ENCODE measurements at regions not wholly inside any gene's neighbourhood (a gene's known extent, or its start where the extent isn't known, plus 50 kb on each side); places are given as distances from the start of the nearest gene placed in this dataset.

DNA sequence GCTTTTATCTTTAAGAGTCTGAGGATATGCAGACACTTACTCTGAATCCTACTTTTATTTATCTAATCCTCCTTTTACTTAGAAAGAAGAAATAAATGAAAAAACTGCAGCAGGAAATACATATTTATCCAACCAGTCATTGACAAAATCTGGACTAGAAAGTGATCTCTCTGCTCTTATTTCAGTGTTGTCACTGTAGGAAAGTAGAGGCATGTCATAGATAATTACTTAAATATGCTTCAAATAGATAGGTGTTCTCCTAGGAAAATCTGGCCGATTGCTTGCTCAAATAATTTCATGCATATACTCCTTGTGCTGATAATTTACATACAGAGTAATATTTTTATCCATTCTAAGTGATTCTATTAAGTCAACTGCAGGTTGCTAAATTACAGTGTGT is 2001.9 kb upstream of the C9orf72 start:
- no peaks in the 10 kb centered on the region for H3K36me3 ChIP-seq (ENCODE audit: control insufficient read depth, insufficient read depth, low read length)
- intact Hi-C loops (cut with micrococcal nuclease): no loop called here
- H3K4me1 ChIP-seq (replicated peaks in 1 of 2; ENCODE audit: control insufficient read depth in 2 of 2, insufficient read depth in 2 of 2, low read length in 2 of 2): no peaks in the 10 kb centered on the region
- H3K27me3 ChIP-seq (ENCODE audit: control insufficient read depth in 2 of 2, insufficient read depth in 2 of 2, low read length in 2 of 2): no peaks in the 10 kb centered on the region
- ATAC-seq (no peak), FAIRE-seq (no peak), DNase-seq (ENCODE audit: extremely low read depth in 1 of 4, low spot score in 3 of 4) (no peak)
- no TSS peak for BruUV-seq (replicated peaks)
- no CpG with 5 or more reads among the region's 1 CpG for WGBS (ENCODE audit: insufficient coverage, low coverage, missing lambda C conversion rate)
- no peak overlapping the region for H3K9ac ChIP-seq (ENCODE audit: insufficient read depth in 1 of 2, low read depth in 2 of 2, low read length in 2 of 2)
- no peak overlapping the region for H2AFZ ChIP-seq (ENCODE audit: low read depth, low read length)
- no peaks in the 10 kb centered on the region for H4K20me1 ChIP-seq (replicated peaks; ENCODE audit: control insufficient read depth, insufficient read depth, low read length)
- POLR2A ChIA-PET: no interaction called here
- no peak overlapping the region for H3K4me3 ChIP-seq
- H3K79me2 ChIP-seq (ENCODE audit: control insufficient read depth, insufficient read depth, low read length): no peaks in the 10 kb centered on the region
- H3K9me1 ChIP-seq (ENCODE audit: control insufficient read depth, insufficient read depth, low read length): no peaks in the 10 kb centered on the region
- CTCF ChIA-PET (ENCODE audit: low intra/inter-chr PET ratio): no interaction called here
- in situ Hi-C loops (cut with MboI): no loop called here
- H3K4me2 ChIP-seq (ENCODE audit: insufficient read depth, low read length): no peak overlapping the region
- no peaks in the 10 kb centered on the region for H3K9me3 ChIP-seq (replicated peaks; ENCODE audit: control insufficient read depth, insufficient read depth, low read depth, low read length)
- H3K27ac ChIP-seq (ENCODE audit: extremely low read depth, low read depth, low read length): no peak overlapping the region
- TF ChIP-seq NELFE (IDR thresholded peaks at IDR 0.05; ENCODE audit: insufficient read depth, insufficient read length) (no peak), RBM17 (IDR thresholded peaks at IDR 0.05; ENCODE audit: borderline replicate concordance, low read depth, low read length) (no peak), ZNF24 (IDR thresholded peaks at IDR 0.05) (no peak), KDM4B (IDR thresholded peaks at IDR 0.05; ENCODE audit: borderline replicate concordance in 2 of 2, low read depth in 1 of 2) (no peak), ZNF695 (CRISPR knock-in tag; IDR thresholded peaks at IDR 0.05) (no peak)
- TF ChIP-seq, protein P1, sequence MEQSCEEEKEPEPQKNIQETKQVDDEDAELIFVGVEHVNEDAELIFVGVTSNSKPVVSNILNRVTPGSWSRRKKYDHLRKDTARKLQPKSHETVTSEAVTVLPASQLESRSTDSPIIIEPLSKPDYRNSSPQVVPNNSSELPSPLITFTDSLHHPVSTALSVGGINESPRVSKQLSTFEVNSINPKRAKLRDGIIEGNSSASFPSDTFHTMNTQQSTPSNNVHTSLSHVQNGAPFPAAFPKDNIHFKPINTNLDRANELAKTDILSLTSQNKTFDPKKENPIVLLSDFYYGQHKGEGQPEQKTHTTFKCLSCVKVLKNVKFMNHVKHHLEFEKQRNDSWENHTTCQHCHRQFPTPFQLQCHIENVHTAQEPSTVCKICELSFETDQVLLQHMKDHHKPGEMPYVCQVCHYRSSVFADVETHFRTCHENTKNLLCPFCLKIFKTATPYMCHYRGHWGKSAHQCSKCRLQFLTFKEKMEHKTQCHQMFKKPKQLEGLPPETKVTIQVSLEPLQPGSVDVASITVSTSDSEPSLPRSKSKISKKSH (CRISPR knock-in tag; IDR thresholded peaks at IDR 0.05): no peak
- TF ChIP-seq, protein P2, sequence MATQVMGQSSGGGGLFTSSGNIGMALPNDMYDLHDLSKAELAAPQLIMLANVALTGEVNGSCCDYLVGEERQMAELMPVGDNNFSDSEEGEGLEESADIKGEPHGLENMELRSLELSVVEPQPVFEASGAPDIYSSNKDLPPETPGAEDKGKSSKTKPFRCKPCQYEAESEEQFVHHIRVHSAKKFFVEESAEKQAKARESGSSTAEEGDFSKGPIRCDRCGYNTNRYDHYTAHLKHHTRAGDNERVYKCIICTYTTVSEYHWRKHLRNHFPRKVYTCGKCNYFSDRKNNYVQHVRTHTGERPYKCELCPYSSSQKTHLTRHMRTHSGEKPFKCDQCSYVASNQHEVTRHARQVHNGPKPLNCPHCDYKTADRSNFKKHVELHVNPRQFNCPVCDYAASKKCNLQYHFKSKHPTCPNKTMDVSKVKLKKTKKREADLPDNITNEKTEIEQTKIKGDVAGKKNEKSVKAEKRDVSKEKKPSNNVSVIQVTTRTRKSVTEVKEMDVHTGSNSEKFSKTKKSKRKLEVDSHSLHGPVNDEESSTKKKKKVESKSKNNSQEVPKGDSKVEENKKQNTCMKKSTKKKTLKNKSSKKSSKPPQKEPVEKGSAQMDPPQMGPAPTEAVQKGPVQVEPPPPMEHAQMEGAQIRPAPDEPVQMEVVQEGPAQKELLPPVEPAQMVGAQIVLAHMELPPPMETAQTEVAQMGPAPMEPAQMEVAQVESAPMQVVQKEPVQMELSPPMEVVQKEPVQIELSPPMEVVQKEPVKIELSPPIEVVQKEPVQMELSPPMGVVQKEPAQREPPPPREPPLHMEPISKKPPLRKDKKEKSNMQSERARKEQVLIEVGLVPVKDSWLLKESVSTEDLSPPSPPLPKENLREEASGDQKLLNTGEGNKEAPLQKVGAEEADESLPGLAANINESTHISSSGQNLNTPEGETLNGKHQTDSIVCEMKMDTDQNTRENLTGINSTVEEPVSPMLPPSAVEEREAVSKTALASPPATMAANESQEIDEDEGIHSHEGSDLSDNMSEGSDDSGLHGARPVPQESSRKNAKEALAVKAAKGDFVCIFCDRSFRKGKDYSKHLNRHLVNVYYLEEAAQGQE (IDR thresholded peaks at IDR 0.05; ENCODE audit: borderline replicate concordance): no peak
- TF ChIP-seq, protein P2 (CRISPR knock-in tag; IDR thresholded peaks at IDR 0.05; ENCODE audit: low read depth): no peak
- TF ChIP-seq, protein P3, sequence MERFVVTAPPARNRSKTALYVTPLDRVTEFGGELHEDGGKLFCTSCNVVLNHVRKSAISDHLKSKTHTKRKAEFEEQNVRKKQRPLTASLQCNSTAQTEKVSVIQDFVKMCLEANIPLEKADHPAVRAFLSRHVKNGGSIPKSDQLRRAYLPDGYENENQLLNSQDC (CRISPR knock-in tag; IDR thresholded peaks at IDR 0.05): no peak

All from K562 (cell line).